SK-N-SH (cell line): ENCODE measurements at regions not wholly inside any gene's neighbourhood (a gene's known extent, or its start where the extent isn't known, plus 50 kb on each side); places are given as distances from the start of the nearest gene placed in this dataset.

Experiments used
- CTCF ChIA-PET: fragments of 300-600, 350-600 bp; formaldehyde crosslinking; extraction: SDS; loops from one replicate; lab custom pipeline; 2021; lab: Yijun Ruan, JAX
- POLR2A ChIA-PET: fragments of 350-600 bp; sonication (Branson Sonifier 250); formaldehyde crosslinking; extraction: SDS; loops from one replicate; lab custom pipeline; 2020; ENCODE audit warnings: antibody characterized with exemption, inconsistent platforms; lab: Yijun Ruan, JAX
- DNase-seq: peaks from one replicate; pipeline ENCODE4 v3.0.0; 2012
- H2AFZ ChIP-seq: fragments of 200-600 bp; sonication (generic); 2 replicates; pipeline ENCODE4 v1.8.1; 2016; ENCODE audit warnings: antibody characterized with exemption, mild to moderate bottlenecking, low read depth
- H3F3A ChIP-seq: fragments of 200-600 bp; sonication (generic); replicated peaks from 2 replicates; pipeline ENCODE3; 2016; ENCODE audit warnings: antibody characterized with exemption, mild to moderate bottlenecking; ENCODE audit not compliant: insufficient read depth
- H3K27ac ChIP-seq, 2 experiments: fragments of 200-500 bp in 1 of 2; fragments of 200-600 bp in 1 of 2; sonication (Bioruptor generic) in 1 of 2; sonication (generic), shearing (Covaris generic) in 1 of 2; 2 replicates each; pipeline versions ENCODE4 v1.5.1 to v1.6.1; 2014 to 2016; ENCODE audit warnings: low read depth in 2 of 2, inconsistent platforms in 1 of 2, low read length in 1 of 2, mild to moderate bottlenecking in 1 of 2, mixed read lengths in 1 of 2
- H3K27me3 ChIP-seq: fragments of 200-600 bp; sonication (generic), shearing (Covaris generic); 2 replicates; pipeline ENCODE4 v1.6.1; 2016; ENCODE audit warnings: mixed run types; ENCODE audit not compliant: insufficient read depth
- H3K36me3 ChIP-seq, 2 experiments: fragments of 200-500 bp in 1 of 2; fragments of 200-600 bp in 1 of 2; sonication (Bioruptor generic) in 1 of 2; sonication (generic) in 1 of 2; replicated peaks in 1 of 2; 2 replicates each; pipeline versions ENCODE3 to v1.5.1; 2014 to 2016; ENCODE audit warnings: low read length in 1 of 2, mild to moderate bottlenecking in 1 of 2; ENCODE audit not compliant: insufficient read depth in 2 of 2, control insufficient read depth in 1 of 2
- H3K4me1 ChIP-seq, 2 experiments: fragments of 200-500 bp in 1 of 2; fragments of 200-600 bp in 1 of 2; sonication (Bioruptor generic) in 1 of 2; sonication (generic), shearing (Covaris generic) in 1 of 2; 2 replicates each; pipeline versions ENCODE4 v1.5.1 to v1.6.1; 2014 to 2016; ENCODE audit warnings: low read depth in 1 of 2, low read length in 1 of 2, mixed run types in 1 of 2; ENCODE audit not compliant: insufficient read depth in 2 of 2, control insufficient read depth in 1 of 2
- H3K4me2 ChIP-seq: fragments of 200-600 bp; sonication (generic), shearing (Covaris generic); 2 replicates; pipeline ENCODE4 v1.6.1; 2017; ENCODE audit warnings: mixed run types
- H3K4me3 ChIP-seq, 2 experiments: fragments of 200-500 bp in 1 of 2; fragments of 200-600 bp in 1 of 2; sonication (Bioruptor generic) in 1 of 2; sonication (generic), shearing (Covaris generic) in 1 of 2; 2 replicates each; pipeline versions ENCODE4 v1.5.1 to v1.8.1; 2014 to 2016; ENCODE audit warnings: low read depth in 2 of 2, inconsistent platforms in 1 of 2, low read length in 1 of 2, mild to moderate bottlenecking in 1 of 2, mixed read lengths in 1 of 2, moderate library complexity in 1 of 2
- H3K79me2 ChIP-seq: fragments of 200-600 bp; sonication (generic); 2 replicates; pipeline ENCODE4 v1.8.1; 2017; ENCODE audit warnings: mild to moderate bottlenecking; ENCODE audit not compliant: insufficient read depth
- H3K9ac ChIP-seq: fragments of 200-600 bp; sonication (generic); 2 replicates; pipeline ENCODE4 v1.6.1; 2017; ENCODE audit warnings: mixed run types
- H3K9me2 ChIP-seq: fragments of 200-600 bp; sonication (generic); 2 replicates; pipeline ENCODE4 v1.6.1; 2017; ENCODE audit warnings: mixed run types
- H3K9me3 ChIP-seq: fragments of 200-600 bp; sonication (generic); 2 replicates; pipeline ENCODE4 v1.6.1; 2017; ENCODE audit warnings: mixed run types, mild to moderate bottlenecking, moderate library complexity
- H4K20me1 ChIP-seq: fragments of 200-600 bp; sonication (generic); 2 replicates; pipeline ENCODE4 v1.6.1; 2017; ENCODE audit warnings: mild to moderate bottlenecking, mixed run types; ENCODE audit not compliant: insufficient read depth
- ELF1 ChIP-seq: IDR thresholded peaks from 2 replicates; pipeline ENCODE4 v1.4.0; 2012
- EP300 ChIP-seq, 2 experiments: IDR thresholded peaks; 2 replicates each; pipeline versions ENCODE4 v1.4.0 to v1.6.1; 2012; ENCODE audit warnings: borderline replicate concordance in 1 of 2, low read depth in 1 of 2, low read length in 1 of 2
- GABPA ChIP-seq: IDR thresholded peaks from 2 replicates; pipeline ENCODE4 v1.4.0; 2012; ENCODE audit warnings: low read depth, mild to moderate bottlenecking
- GATA2 ChIP-seq: sonication (generic); formaldehyde crosslinking; IDR thresholded peaks from 2 replicates; pipeline ENCODE4 v1.5.0; 2020; ENCODE audit warnings: mild to moderate bottlenecking, missing genetic modification reagents
- IRF3 ChIP-seq: fragments of 150-350 bp; IDR thresholded peaks from 2 replicates; pipeline ENCODE4 v1.6.1; 2016; ENCODE audit warnings: mild to moderate bottlenecking, low read depth, low read length
- MEF2A ChIP-seq: IDR thresholded peaks from 2 replicates; pipeline ENCODE4 v1.4.0; 2012; ENCODE audit warnings: low read depth, borderline replicate concordance
- MXI1 ChIP-seq: IDR thresholded peaks from 2 replicates; pipeline ENCODE4 v1.6.1; 2012; ENCODE audit warnings: mild to moderate bottlenecking, low read depth, low read length, improper control_type of control experiment
- NFIC ChIP-seq: IDR thresholded peaks from 2 replicates; pipeline ENCODE4 v1.4.0; 2012; ENCODE audit warnings: borderline replicate concordance
- NRF1 ChIP-seq: IDR thresholded peaks from 2 replicates; pipeline ENCODE4 v1.6.1; 2012; ENCODE audit warnings: low read depth, mild to moderate bottlenecking, low read length
- POLR2AphosphoS5 ChIP-seq: IDR thresholded peaks from 2 replicates; pipeline ENCODE4 v1.6.1; 2012; ENCODE audit warnings: low read depth, low read length
- RCOR1 ChIP-seq: fragments of 150-350 bp; IDR thresholded peaks from 2 replicates; pipeline ENCODE4 v1.6.1; 2017; ENCODE audit warnings: antibody characterized with exemption, low read length
- REST ChIP-seq: IDR thresholded peaks from 2 replicates; pipeline ENCODE4 v1.6.1; 2012; ENCODE audit warnings: mild to moderate bottlenecking, low read depth, low read length, moderate library complexity
- RFX5 ChIP-seq: IDR thresholded peaks from 2 replicates; pipeline ENCODE4 v1.6.1; 2012; ENCODE audit warnings: mild to moderate bottlenecking, improper control_type of control experiment, low read length
- RXRA ChIP-seq: IDR thresholded peaks from 2 replicates; pipeline ENCODE4 v1.4.0; 2012; ENCODE audit warnings: low read depth, mild to moderate bottlenecking, borderline replicate concordance
- TCF12 ChIP-seq: IDR thresholded peaks from 2 replicates; pipeline ENCODE4 v1.4.0; 2012
- TEAD4 ChIP-seq: IDR thresholded peaks from 2 replicates; pipeline ENCODE4 v1.4.0; 2012; ENCODE audit warnings: mild to moderate bottlenecking, borderline replicate concordance; ENCODE audit not compliant: insufficient read depth
- YY1 ChIP-seq: IDR thresholded peaks from 2 replicates; pipeline ENCODE4 v1.4.0; 2012; ENCODE audit warnings: low read depth, mild to moderate bottlenecking
- TF ChIP-seq, protein P1 (sequence below): IDR thresholded peaks from 2 replicates; pipeline ENCODE4 v1.4.0; 2012; ENCODE audit warnings: low read depth
- TF ChIP-seq, protein P2 (sequence below): fragments of 200-600 bp; sonication (generic); IDR thresholded peaks from 2 replicates; pipeline ENCODE4 v1.6.1; 2017; ENCODE audit warnings: antibody characterized with exemption, mild to moderate bottlenecking, moderate library complexity
- TF ChIP-seq, protein P3 (sequence below): fragments of 150-350 bp; IDR thresholded peaks from 2 replicates; pipeline ENCODE4 v1.6.1; 2017; ENCODE audit warnings: antibody characterized with exemption, low read length, low read depth, borderline replicate concordance

DNA sequence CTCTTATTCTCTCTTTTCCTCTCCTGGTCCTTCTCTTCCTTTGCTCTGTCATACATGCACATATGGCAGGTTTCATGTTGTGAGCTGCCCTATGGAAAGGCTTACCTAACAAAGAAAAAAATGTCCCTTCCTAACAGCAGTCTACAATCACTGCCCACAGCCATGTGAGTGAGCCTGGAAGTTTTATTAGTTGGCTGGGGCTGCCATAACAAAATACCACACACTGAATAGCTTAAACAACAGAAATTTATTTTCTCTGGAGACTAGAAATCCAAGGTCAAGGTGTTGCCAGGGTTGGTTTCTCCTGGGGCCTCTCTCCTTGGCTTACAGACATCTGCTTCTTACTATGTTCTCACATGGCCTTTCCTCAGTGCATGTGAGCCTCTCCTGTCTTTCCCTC lies 142.1 kb downstream of the TRIB2 start:
- no peaks in the 10 kb centered on the region for H4K20me1 ChIP-seq
- no peak for DNase-seq
- no peak overlapping the region for H2AFZ ChIP-seq
- H3K4me2 ChIP-seq: no peak overlapping the region
- H3K79me2 ChIP-seq: no peaks in the 10 kb centered on the region
- no peaks in the 10 kb centered on the region for H3K27me3 ChIP-seq
- H3K4me1 ChIP-seq: peaks cover 0 to 19% of the 10 kb centered on the region in 2 experiments; a peak in 3 of 4 replicates
- H3K9ac ChIP-seq: no peak overlapping the region
- peaks cover 21% of the 10 kb centered on the region for H3F3A ChIP-seq
- POLR2A ChIA-PET: no interaction called here
- no peaks in the 10 kb centered on the region for H3K9me2 ChIP-seq
- H3K4me3 ChIP-seq: no peak overlapping the region
- H3K27ac ChIP-seq: no peak overlapping the region
- no peaks in the 10 kb centered on the region for H3K36me3 ChIP-seq
- CTCF ChIA-PET: no interaction called here
- H3K9me3 ChIP-seq: peaks cover 5% of the 10 kb centered on the region; the same call in 1 of the 2 replicates
- TF ChIP-seq REST (no peak), ELF1 (no peak), GABPA (no peak), MXI1 (no peak), TCF12 (no peak), YY1 (no peak), TEAD4 (no peak), RCOR1 (no peak), RFX5 (no peak), POLR2AphosphoS5 (no peak), NFIC (no peak), RXRA (no peak), IRF3 (no peak), EP300 (IDR thresholded peaks at IDR 0.05; ENCODE audit: borderline replicate concordance in 1 of 2, low read depth in 1 of 2, low read length in 1 of 2) (no peak), GATA2 (CRISPR knock-in tag) (no peak), NRF1 (no peak), MEF2A (no peak)
- TF ChIP-seq, protein P1, sequence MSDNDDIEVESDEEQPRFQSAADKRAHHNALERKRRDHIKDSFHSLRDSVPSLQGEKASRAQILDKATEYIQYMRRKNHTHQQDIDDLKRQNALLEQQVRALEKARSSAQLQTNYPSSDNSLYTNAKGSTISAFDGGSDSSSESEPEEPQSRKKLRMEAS: no peak
- TF ChIP-seq, protein P2, sequence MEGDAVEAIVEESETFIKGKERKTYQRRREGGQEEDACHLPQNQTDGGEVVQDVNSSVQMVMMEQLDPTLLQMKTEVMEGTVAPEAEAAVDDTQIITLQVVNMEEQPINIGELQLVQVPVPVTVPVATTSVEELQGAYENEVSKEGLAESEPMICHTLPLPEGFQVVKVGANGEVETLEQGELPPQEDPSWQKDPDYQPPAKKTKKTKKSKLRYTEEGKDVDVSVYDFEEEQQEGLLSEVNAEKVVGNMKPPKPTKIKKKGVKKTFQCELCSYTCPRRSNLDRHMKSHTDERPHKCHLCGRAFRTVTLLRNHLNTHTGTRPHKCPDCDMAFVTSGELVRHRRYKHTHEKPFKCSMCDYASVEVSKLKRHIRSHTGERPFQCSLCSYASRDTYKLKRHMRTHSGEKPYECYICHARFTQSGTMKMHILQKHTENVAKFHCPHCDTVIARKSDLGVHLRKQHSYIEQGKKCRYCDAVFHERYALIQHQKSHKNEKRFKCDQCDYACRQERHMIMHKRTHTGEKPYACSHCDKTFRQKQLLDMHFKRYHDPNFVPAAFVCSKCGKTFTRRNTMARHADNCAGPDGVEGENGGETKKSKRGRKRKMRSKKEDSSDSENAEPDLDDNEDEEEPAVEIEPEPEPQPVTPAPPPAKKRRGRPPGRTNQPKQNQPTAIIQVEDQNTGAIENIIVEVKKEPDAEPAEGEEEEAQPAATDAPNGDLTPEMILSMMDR: no peak
- TF ChIP-seq, protein P3, sequence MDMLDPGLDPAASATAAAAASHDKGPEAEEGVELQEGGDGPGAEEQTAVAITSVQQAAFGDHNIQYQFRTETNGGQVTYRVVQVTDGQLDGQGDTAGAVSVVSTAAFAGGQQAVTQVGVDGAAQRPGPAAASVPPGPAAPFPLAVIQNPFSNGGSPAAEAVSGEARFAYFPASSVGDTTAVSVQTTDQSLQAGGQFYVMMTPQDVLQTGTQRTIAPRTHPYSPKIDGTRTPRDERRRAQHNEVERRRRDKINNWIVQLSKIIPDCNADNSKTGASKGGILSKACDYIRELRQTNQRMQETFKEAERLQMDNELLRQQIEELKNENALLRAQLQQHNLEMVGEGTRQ: no peak
- TF ChIP-seq, all 33 proteins: peak for 0
